ENCODE measurements at regions not wholly inside any gene's neighbourhood (a gene's known extent, or its start where the extent isn't known, plus 50 kb on each side); places are given as distances from the start of the nearest gene placed in this dataset.

DNA sequence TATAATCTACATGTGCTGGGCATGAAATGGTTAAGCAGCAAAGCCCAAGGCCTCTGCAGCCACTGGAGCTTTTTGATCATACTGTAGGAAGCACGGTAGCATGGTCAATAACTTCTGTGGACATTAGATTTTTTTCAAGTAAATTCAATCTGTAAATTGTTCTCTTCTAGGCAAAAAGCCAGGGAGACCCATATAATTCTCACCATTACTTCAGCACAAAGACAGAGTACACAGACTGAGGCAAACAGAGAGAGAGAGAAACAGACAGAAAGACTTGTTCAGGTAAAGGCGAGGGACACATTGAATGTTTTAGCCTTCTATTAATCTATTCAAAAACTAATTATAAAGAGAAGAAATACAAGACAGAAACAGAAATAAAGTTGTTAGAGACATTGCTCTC lies 349.4 kb downstream of the RFC3 start:
- Histone ChIP-seq H3K4me1 (no peaks in the 10 kb centered on the region), H3K4me3 (no peak overlapping the region), H3K27me3 (no peaks in the 10 kb centered on the region), H3K27ac (no peak overlapping the region), H3K36me3 (no peaks in the 10 kb centered on the region), H3K9me3 (no peaks in the 10 kb centered on the region)
- TF ChIP-seq, protein P1, sequence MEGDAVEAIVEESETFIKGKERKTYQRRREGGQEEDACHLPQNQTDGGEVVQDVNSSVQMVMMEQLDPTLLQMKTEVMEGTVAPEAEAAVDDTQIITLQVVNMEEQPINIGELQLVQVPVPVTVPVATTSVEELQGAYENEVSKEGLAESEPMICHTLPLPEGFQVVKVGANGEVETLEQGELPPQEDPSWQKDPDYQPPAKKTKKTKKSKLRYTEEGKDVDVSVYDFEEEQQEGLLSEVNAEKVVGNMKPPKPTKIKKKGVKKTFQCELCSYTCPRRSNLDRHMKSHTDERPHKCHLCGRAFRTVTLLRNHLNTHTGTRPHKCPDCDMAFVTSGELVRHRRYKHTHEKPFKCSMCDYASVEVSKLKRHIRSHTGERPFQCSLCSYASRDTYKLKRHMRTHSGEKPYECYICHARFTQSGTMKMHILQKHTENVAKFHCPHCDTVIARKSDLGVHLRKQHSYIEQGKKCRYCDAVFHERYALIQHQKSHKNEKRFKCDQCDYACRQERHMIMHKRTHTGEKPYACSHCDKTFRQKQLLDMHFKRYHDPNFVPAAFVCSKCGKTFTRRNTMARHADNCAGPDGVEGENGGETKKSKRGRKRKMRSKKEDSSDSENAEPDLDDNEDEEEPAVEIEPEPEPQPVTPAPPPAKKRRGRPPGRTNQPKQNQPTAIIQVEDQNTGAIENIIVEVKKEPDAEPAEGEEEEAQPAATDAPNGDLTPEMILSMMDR (IDR thresholded peaks at IDR 0.05) = no peak
- TF ChIP-seq POLR2A (IDR thresholded peaks at IDR 0.05) = no peak
- no peak for DNase-seq

DNA sequence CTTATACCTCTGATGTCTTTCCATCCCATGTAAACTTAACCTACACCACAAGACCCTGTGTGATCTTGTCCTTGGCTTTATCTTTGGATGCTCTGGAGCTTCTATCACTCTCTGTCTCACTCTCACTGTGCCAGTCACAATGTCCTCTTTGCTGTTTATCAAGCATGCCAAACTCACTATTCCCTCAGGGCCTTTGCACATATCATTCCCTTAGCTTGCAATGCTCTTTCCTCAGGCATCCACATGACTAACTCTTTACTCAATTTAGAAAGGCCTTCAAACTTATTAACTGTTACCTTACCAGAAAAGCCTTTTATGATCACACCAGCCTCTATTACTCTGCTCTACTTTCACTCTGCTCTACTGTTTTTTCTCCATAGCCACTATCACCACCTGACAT lies 354.1 kb downstream of the RFC3 start:
- TF ChIP-seq, protein P1 (IDR thresholded peaks at IDR 0.05) = no peak
- TF ChIP-seq POLR2A (IDR thresholded peaks at IDR 0.05) = no peak
- no peak overlapping the region for H3K27ac ChIP-seq
- no peaks in the 10 kb centered on the region for H3K9me3 ChIP-seq
- no peak for DNase-seq
- H3K27me3 ChIP-seq = no peaks in the 10 kb centered on the region
- no peaks in the 10 kb centered on the region for H3K4me1 ChIP-seq
- H3K4me3 ChIP-seq = no peak overlapping the region
- no peaks in the 10 kb centered on the region for H3K36me3 ChIP-seq

DNA sequence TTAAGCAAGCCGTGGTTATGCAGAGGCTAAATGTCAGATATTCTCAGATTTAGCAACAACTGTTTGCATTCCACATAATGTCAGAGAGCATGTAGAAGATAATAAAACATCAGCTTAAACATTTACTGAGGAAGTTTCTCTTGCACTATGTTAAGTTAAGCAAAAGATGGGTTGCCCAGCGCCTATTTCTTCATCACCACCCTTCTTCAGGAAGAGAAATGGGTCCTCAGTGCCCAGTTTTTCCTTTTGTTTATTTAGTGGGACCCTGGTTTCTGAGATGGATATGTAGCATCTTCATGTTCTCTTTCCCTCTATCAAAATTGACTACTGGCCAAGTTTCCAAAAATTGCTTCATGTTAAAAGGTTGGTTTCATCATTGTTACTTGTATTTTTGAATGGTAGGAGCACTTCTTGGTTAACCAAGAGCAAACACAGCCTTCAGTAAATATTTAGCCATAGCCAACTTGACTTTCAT lies 356.8 kb downstream of the RFC3 start:
- Histone ChIP-seq H3K27ac (no peak overlapping the region), H3K27me3 (no peaks in the 10 kb centered on the region), H3K9me3 (no peaks in the 10 kb centered on the region), H3K4me1 (no peaks in the 10 kb centered on the region), H3K36me3 (no peaks in the 10 kb centered on the region), H3K4me3 (no peak overlapping the region)
- no peak for TF ChIP-seq POLR2A (IDR thresholded peaks at IDR 0.05)
- TF ChIP-seq, protein P1 (IDR thresholded peaks at IDR 0.05) = no peak
- no peak for DNase-seq

DNA sequence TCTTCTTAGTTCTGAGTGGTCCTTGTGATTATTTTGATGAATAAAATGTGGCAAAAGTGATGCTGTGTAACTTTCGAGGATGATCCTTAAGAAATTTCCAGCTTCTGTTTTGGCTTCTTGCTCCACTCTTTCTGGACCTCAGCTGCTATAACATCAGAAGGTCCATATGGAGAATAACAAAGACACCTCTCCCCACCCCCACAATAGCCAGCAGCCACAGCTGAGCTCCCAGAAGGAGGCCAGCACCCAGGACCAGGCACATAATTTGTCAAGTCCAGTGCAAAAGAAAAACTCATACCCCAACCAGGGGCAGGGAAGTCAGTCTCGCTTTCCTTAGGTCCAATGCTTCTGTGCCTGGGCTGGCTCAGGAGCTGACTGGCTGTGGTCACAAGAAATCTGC lies 357.6 kb downstream of the RFC3 start:
- no peak for TF ChIP-seq POLR2A (IDR thresholded peaks at IDR 0.05)
- TF ChIP-seq, protein P1 (IDR thresholded peaks at IDR 0.05) = no peak
- no peaks in the 10 kb centered on the region for H3K9me3 ChIP-seq

DNA sequence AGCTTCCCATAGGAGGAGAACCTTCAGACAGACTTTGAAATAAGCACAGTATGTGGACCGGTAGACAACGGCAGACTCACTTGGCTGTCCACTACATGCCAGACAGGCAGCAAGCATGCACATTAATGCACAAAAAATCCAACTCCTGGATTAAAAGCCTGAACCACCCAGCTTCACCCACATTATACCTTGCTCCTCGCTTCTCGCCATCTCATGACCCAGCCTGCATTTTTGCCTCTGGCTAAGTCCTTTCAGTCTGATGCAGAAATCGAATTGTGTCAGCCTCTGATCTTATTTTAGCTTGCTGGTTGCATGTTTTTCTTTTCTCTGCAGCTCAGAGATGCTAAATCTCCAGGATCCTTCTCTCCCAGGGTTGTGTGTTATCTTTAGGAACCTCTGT lies 358.7 kb downstream of the RFC3 start:
- no peaks in the 10 kb centered on the region for H3K4me1 ChIP-seq
- H3K4me3 ChIP-seq = no peak overlapping the region
- H3K27me3 ChIP-seq = no peaks in the 10 kb centered on the region
- no peak for DNase-seq
- TF ChIP-seq POLR2A (IDR thresholded peaks at IDR 0.05) = no peak
- TF ChIP-seq, protein P1 (IDR thresholded peaks at IDR 0.05) = no peak
- H3K36me3 ChIP-seq = no peaks in the 10 kb centered on the region
- no peaks in the 10 kb centered on the region for H3K9me3 ChIP-seq
- H3K27ac ChIP-seq = no peak overlapping the region

More for the DNA sequence above, 357.6 kb downstream of the RFC3 start:
- no peaks in the 10 kb centered on the region for H3K4me1 ChIP-seq
- no peaks in the 10 kb centered on the region for H3K27me3 ChIP-seq
- no peaks in the 10 kb centered on the region for H3K36me3 ChIP-seq
- DNase-seq = no peak
- H3K27ac ChIP-seq = no peak overlapping the region
- no peak overlapping the region for H3K4me3 ChIP-seq

DNA sequence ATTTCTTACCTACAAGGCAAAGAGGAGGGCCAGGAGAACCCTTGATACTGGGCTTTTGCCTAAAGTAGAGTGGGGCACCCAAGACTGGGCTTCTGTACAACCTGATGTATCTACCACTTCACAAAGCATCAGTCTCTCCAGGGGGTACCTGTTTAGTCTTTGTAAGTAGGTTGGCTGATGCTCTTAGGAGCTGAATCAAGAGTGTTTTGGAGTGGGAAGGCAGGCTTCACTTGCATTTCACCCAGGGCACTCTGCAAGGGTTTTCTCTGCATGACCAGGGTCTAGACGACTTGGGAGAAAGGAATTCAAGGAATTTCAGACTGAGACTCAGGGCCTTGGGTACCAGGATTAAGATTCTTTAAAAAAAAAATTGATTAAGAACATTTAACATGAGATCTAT lies 361.5 kb downstream of the RFC3 start:
- TF ChIP-seq, protein P1 (IDR thresholded peaks at IDR 0.05) = no peak
- no peak for TF ChIP-seq POLR2A (IDR thresholded peaks at IDR 0.05)
- Histone ChIP-seq H3K4me1 (no peaks in the 10 kb centered on the region), H3K4me3 (no peak overlapping the region), H3K27ac (no peak overlapping the region), H3K36me3 (no peaks in the 10 kb centered on the region), H3K27me3 (no peaks in the 10 kb centered on the region), H3K9me3 (no peaks in the 10 kb centered on the region)
- DNase-seq = no peak

Measured in Peyer's patch (tissue), 4 donors.